HG03378 (cell line): ENCODE measurements at regions not wholly inside any gene's neighbourhood (a gene's known extent, or its start where the extent isn't known, plus 50 kb on each side); places are given as distances from the start of the nearest gene placed in this dataset.
A peak's percentile ranks its signal among the peaks of the same experiment; 100 is the strongest.

Source experiments
- ATAC-seq: cut with Tn5 transposase; IDR thresholded peaks from one replicate; pipeline ENCODE4 v1.9.1; 2021; ENCODE audit warnings: mild to moderate bottlenecking, moderate library complexity; ENCODE audit not compliant: unreplicated experiment

GRCh38 chr13:60629158-60629557, 232.1 kb downstream of the TDRD3 start:
- no peak for ATAC-seq

- peak; percentile 57 for ATAC-seq
These were observed 230.2 kb downstream of the TDRD3 start for GRCh38 chr13:60627071-60627686.
